ENCODE measurements at regions not wholly inside any gene's neighbourhood (a gene's known extent, or its start where the extent isn't known, plus 50 kb on each side); places are given as distances from the start of the nearest gene placed in this dataset.

- Histone ChIP-seq H4K20me1 (ENCODE audit: insufficient read depth) (no peaks in the 10 kb centered on the region), H3F3A (ENCODE audit: insufficient read depth, low read depth) (no peaks in the 10 kb centered on the region), H3K4me3 (no peak overlapping the region), H3K27me3 (ENCODE audit: insufficient read depth, low read depth) (no peaks in the 10 kb centered on the region), H3K4me2 (no peak overlapping the region), H3K4me1 (replicated peaks; ENCODE audit: insufficient read depth) (peaks cover 8% of the 10 kb centered on the region), H3K79me2 (ENCODE audit: low read depth) (no peaks in the 10 kb centered on the region), H3K9me3 (ENCODE audit: insufficient read depth, low read depth) (no peaks in the 10 kb centered on the region; the same call in 1 of the 2 replicates), H2AFZ (no peak overlapping the region), H3K9me2 (ENCODE audit: insufficient read depth) (no peaks in the 10 kb centered on the region), H3K36me3 (ENCODE audit: low read depth) (no peaks in the 10 kb centered on the region), H3K27ac (no peak overlapping the region)
- intact Hi-C loops (cut with micrococcal nuclease; ENCODE audit: unreplicated experiment), result no loop called here
- BruUV-seq (replicated peaks), result no TSS peak
- TF ChIP-seq EZH2 (IDR thresholded peaks at IDR 0.05; ENCODE audit: low read depth), result no peak
- POLR2A ChIA-PET (ENCODE audit: unreplicated experiment), result interaction anchor here (0.6 kb wide), 2 partner anchors 177 to 196 kb away, joined by 3 to 6 read pairs; no protein-coding TSS in a partner anchor
- no peak for DNase-seq
- CTCF ChIA-PET, result no interaction called here
These were observed 315.3 kb downstream of the SNX13 start for GRCh38 chr7:17625043-17625442.

- no peaks in the 10 kb centered on the region for H3K9me2 ChIP-seq (ENCODE audit: insufficient read depth)
- no peaks in the 10 kb centered on the region for H3F3A ChIP-seq (ENCODE audit: insufficient read depth, low read depth)
- no peak overlapping the region for H3K27ac ChIP-seq
- no peak for TF ChIP-seq EZH2 (IDR thresholded peaks at IDR 0.05; ENCODE audit: low read depth)
- no peak for TF ChIP-seq CTCF (conservative IDR thresholded peaks at IDR 0.05)
- H3K27me3 ChIP-seq (ENCODE audit: insufficient read depth, low read depth), result no peaks in the 10 kb centered on the region
- H3K4me1 ChIP-seq (replicated peaks; ENCODE audit: insufficient read depth), result peaks cover 6% of the 10 kb centered on the region; the same call in 1 of the 2 replicates
- no TSS peak for BruUV-seq (replicated peaks)
- no peak overlapping the region for H3K4me2 ChIP-seq
- no peak overlapping the region for H2AFZ ChIP-seq
- H3K4me3 ChIP-seq, result no peak overlapping the region
- H3K79me2 ChIP-seq (ENCODE audit: low read depth), result no peaks in the 10 kb centered on the region
- ChIA-PET POLR2A (ENCODE audit: unreplicated experiment) (no interaction called here), CTCF (no interaction called here)
- intact Hi-C loops (cut with micrococcal nuclease; ENCODE audit: unreplicated experiment), result no loop called here
- DNase-seq, result no peak
- H3K9me3 ChIP-seq (ENCODE audit: insufficient read depth, low read depth), result no peaks in the 10 kb centered on the region; the same call in 1 of the 2 replicates
- no peaks in the 10 kb centered on the region for H4K20me1 ChIP-seq (ENCODE audit: insufficient read depth)
- no peaks in the 10 kb centered on the region for H3K36me3 ChIP-seq (ENCODE audit: low read depth)
These were observed 314.1 kb downstream of the SNX13 start for GRCh38 chr7:17626235-17626634.

GRCh38 chr7:17631061-17631460, 309.2 kb downstream of the SNX13 start:
- Histone ChIP-seq H3K4me2 (no peak overlapping the region), H3K9me3 (ENCODE audit: insufficient read depth, low read depth) (no peaks in the 10 kb centered on the region; the same call in 1 of the 2 replicates), H3F3A (ENCODE audit: insufficient read depth, low read depth) (no peaks in the 10 kb centered on the region), H2AFZ (no peak overlapping the region), H3K27me3 (ENCODE audit: insufficient read depth, low read depth) (no peaks in the 10 kb centered on the region), H4K20me1 (ENCODE audit: insufficient read depth) (no peaks in the 10 kb centered on the region), H3K79me2 (ENCODE audit: low read depth) (no peaks in the 10 kb centered on the region), H3K4me3 (no peak overlapping the region), H3K9me2 (ENCODE audit: insufficient read depth) (no peaks in the 10 kb centered on the region), H3K36me3 (ENCODE audit: low read depth) (no peaks in the 10 kb centered on the region), H3K27ac (no peak overlapping the region), H3K4me1 (replicated peaks; ENCODE audit: insufficient read depth) (peaks cover 12% of the 10 kb centered on the region)
- no peak for DNase-seq
- intact Hi-C loops (cut with micrococcal nuclease; ENCODE audit: unreplicated experiment), result no loop called here
- TF ChIP-seq EZH2 (IDR thresholded peaks at IDR 0.05; ENCODE audit: low read depth) (no peak), CTCF (conservative IDR thresholded peaks at IDR 0.05) (no peak)
- no TSS peak for BruUV-seq (replicated peaks)
- ChIA-PET POLR2A (ENCODE audit: unreplicated experiment) (no interaction called here), CTCF (no interaction called here)

GRCh38 chr7:17632384-17632783, 307.9 kb downstream of the SNX13 start:
- Histone ChIP-seq H3K4me1 (replicated peaks; ENCODE audit: insufficient read depth) (peaks cover 12% of the 10 kb centered on the region), H3K9me2 (ENCODE audit: insufficient read depth) (no peaks in the 10 kb centered on the region), H3K9me3 (ENCODE audit: insufficient read depth, low read depth) (no peaks in the 10 kb centered on the region), H3F3A (ENCODE audit: insufficient read depth, low read depth) (no peaks in the 10 kb centered on the region), H3K4me2 (no peak overlapping the region), H3K27ac (no peak overlapping the region), H3K36me3 (ENCODE audit: low read depth) (no peaks in the 10 kb centered on the region), H4K20me1 (ENCODE audit: insufficient read depth) (no peaks in the 10 kb centered on the region), H3K4me3 (no peak overlapping the region), H3K27me3 (ENCODE audit: insufficient read depth, low read depth) (no peaks in the 10 kb centered on the region), H3K79me2 (ENCODE audit: low read depth) (no peaks in the 10 kb centered on the region), H2AFZ (no peak overlapping the region)
- TF ChIP-seq CTCF (conservative IDR thresholded peaks at IDR 0.05) (no peak), EZH2 (IDR thresholded peaks at IDR 0.05; ENCODE audit: low read depth) (no peak)
- ChIA-PET POLR2A (ENCODE audit: unreplicated experiment) (interaction anchor here (0.6 kb wide), 1 partner anchor 454 kb away, joined by 7 read pairs; no protein-coding TSS in a partner anchor), CTCF (no interaction called here)
- BruUV-seq (replicated peaks), result no TSS peak
- intact Hi-C loops (cut with micrococcal nuclease; ENCODE audit: unreplicated experiment), result no loop called here
- DNase-seq, result no peak

All from PC-9 (cell line).